H9 (cell line): ENCODE measurements at regions not wholly inside any gene's neighbourhood (a gene's known extent, or its start where the extent isn't known, plus 50 kb on each side); places are given as distances from the start of the nearest gene placed in this dataset.

Experiments
- DNase-seq: peaks from one replicate; pipeline ENCODE4 v3.0.0-alpha.2; 2017
- H2AFZ ChIP-seq: one replicate; pipeline ENCODE4 v1.6.1; 2013; ENCODE audit warnings: mild to moderate bottlenecking, low read length, control low read depth, moderate library complexity
- H2AK5ac ChIP-seq: 2 replicates; pipeline ENCODE4 v1.6.1; 2013; ENCODE audit warnings: low read length, control low read depth, mixed read lengths; ENCODE audit not compliant: insufficient read length
- H2BK120ac ChIP-seq: one replicate; pipeline ENCODE4 v1.6.1; 2013; ENCODE audit warnings: low read depth, mild to moderate bottlenecking, low read length, control low read depth, inconsistent platforms; ENCODE audit not compliant: poor library complexity, severe bottlenecking
- H2BK12ac ChIP-seq: 2 replicates; pipeline ENCODE4 v1.6.1; 2013; ENCODE audit warnings: low read length, control low read depth, mixed read lengths, low read depth; ENCODE audit not compliant: insufficient read length
- H2BK15ac ChIP-seq: 2 replicates; pipeline ENCODE4 v1.6.1; 2013; ENCODE audit warnings: low read depth, low read length, control low read depth
- H2BK20ac ChIP-seq: one replicate; pipeline ENCODE4 v1.6.1; 2013; ENCODE audit warnings: low read depth, mild to moderate bottlenecking, low read length, control low read depth, inconsistent platforms; ENCODE audit not compliant: poor library complexity, severe bottlenecking
- H2BK5ac ChIP-seq: 2 replicates; pipeline ENCODE4 v1.6.1; 2013; ENCODE audit warnings: low read length, control low read depth, mixed read lengths; ENCODE audit not compliant: insufficient read length
- H3K14ac ChIP-seq: 2 replicates; pipeline ENCODE4 v1.6.1; 2013; ENCODE audit warnings: low read length, control low read depth; ENCODE audit not compliant: insufficient read depth
- H3K18ac ChIP-seq: 2 replicates; pipeline ENCODE4 v1.6.1; 2013; ENCODE audit warnings: low read depth, mild to moderate bottlenecking, mixed read lengths, low read length, control low read depth; ENCODE audit not compliant: insufficient read length
- H3K23ac ChIP-seq: 2 replicates; pipeline ENCODE4 v1.6.1; 2013; ENCODE audit warnings: low read length, control low read depth, mixed read lengths, low read depth; ENCODE audit not compliant: insufficient read length
- H3K23me2 ChIP-seq: 2 replicates; pipeline ENCODE4 v1.6.1; 2013; ENCODE audit warnings: low read depth, mild to moderate bottlenecking, mixed read lengths, low read length, control low read depth; ENCODE audit not compliant: insufficient read length, poor library complexity, severe bottlenecking
- H3K27ac ChIP-seq: 2 replicates; pipeline ENCODE4 v1.5.1; 2013; ENCODE audit warnings: low read length, control low read depth, mixed read lengths, low read depth; ENCODE audit not compliant: insufficient read length
- H3K27me3 ChIP-seq: 2 replicates; pipeline ENCODE4 v1.6.1; 2013; ENCODE audit warnings: low read length, control low read depth, inconsistent platforms; ENCODE audit not compliant: insufficient read depth
- H3K4ac ChIP-seq: 2 replicates; pipeline ENCODE4 v1.6.1; 2013; ENCODE audit warnings: low read depth, mild to moderate bottlenecking, control low read depth, inconsistent platforms, low read length, moderate library complexity
- H3K4me1 ChIP-seq: 2 replicates; pipeline ENCODE4 v1.6.1; 2013; ENCODE audit warnings: low read length, control low read depth, inconsistent platforms; ENCODE audit not compliant: insufficient read depth
- H3K4me2 ChIP-seq: 2 replicates; pipeline ENCODE4 v1.6.1; 2013; ENCODE audit warnings: low read length, control low read depth, mixed read lengths; ENCODE audit not compliant: insufficient read length, insufficient read depth
- H3K56ac ChIP-seq: 2 replicates; pipeline ENCODE4 v1.6.1; 2013; ENCODE audit warnings: low read depth, mild to moderate bottlenecking, mixed read lengths, low read length, control low read depth; ENCODE audit not compliant: insufficient read length
- H3K79me1 ChIP-seq: 2 replicates; pipeline ENCODE4 v1.6.1; 2013; ENCODE audit warnings: low read depth, mild to moderate bottlenecking, moderate library complexity, low read length, control low read depth, inconsistent platforms; ENCODE audit not compliant: insufficient read depth, poor library complexity, severe bottlenecking
- H3K79me2 ChIP-seq: 2 replicates; pipeline ENCODE4 v1.6.1; 2013; ENCODE audit warnings: low read length, control low read depth, inconsistent platforms; ENCODE audit not compliant: insufficient read depth
- H3K9ac ChIP-seq: 2 replicates; pipeline ENCODE4 v1.6.1; 2013; ENCODE audit warnings: low read length, control low read depth, mixed read lengths; ENCODE audit not compliant: insufficient read length; ENCODE audit errors: extremely low read depth
- H3K9me3 ChIP-seq: one replicate; pipeline ENCODE4 v1.6.1; 2013; ENCODE audit warnings: low read depth, low read length, inconsistent platforms; ENCODE audit not compliant: control insufficient read depth
- H3T11ph ChIP-seq: one replicate; pipeline ENCODE4 v1.6.1; 2013; ENCODE audit warnings: mild to moderate bottlenecking, low read length, control low read depth, inconsistent platforms
- H4K20me1 ChIP-seq: one replicate; pipeline ENCODE4 v1.6.1; 2013; ENCODE audit not compliant: control insufficient read depth, insufficient read length, insufficient read depth
- H4K5ac ChIP-seq: 2 replicates; pipeline ENCODE4 v1.6.1; 2013; ENCODE audit warnings: low read depth, mild to moderate bottlenecking, mixed read lengths, low read length, control low read depth; ENCODE audit not compliant: insufficient read length
- H4K8ac ChIP-seq: replicated peaks from 2 replicates; pipeline ENCODE4 v1.6.1; 2013; ENCODE audit warnings: low read length, control low read depth, mixed read lengths, low read depth; ENCODE audit not compliant: insufficient read length
- H4K91ac ChIP-seq: 2 replicates; pipeline ENCODE4 v1.6.1; 2013; ENCODE audit warnings: low read depth, mild to moderate bottlenecking, moderate library complexity, mixed read lengths, low read length, control low read depth; ENCODE audit not compliant: insufficient read length
- H3K27ac Mint-ChIP-seq, 3 experiments: 2 replicates in 2 of 3; 3 replicates in 1 of 3; pipeline ENCODE4 v1.8.0; 2020 to 2021; ENCODE audit warnings: mixed read lengths in 3 of 3, mild to moderate bottlenecking in 1 of 3, moderate library complexity in 1 of 3
- H3K27me3 Mint-ChIP-seq: 2 replicates; pipeline ENCODE4 v1.8.0; 2021; ENCODE audit warnings: low read depth, mild to moderate bottlenecking, moderate library complexity, mixed read lengths
- H3K36me3 Mint-ChIP-seq, 3 experiments: 2 replicates in 2 of 3; 3 replicates in 1 of 3; pipeline ENCODE4 v1.8.0; 2020 to 2021; ENCODE audit warnings: low read depth in 3 of 3, mixed read lengths in 3 of 3; ENCODE audit not compliant: insufficient read depth in 1 of 3
- H3K4me1 Mint-ChIP-seq, 2 experiments: 2 replicates each; pipeline ENCODE4 v1.8.0; 2020; ENCODE audit warnings: mixed read lengths in 2 of 2
- H3K4me3 Mint-ChIP-seq, 2 experiments: 2 replicates in 1 of 2; 3 replicates in 1 of 2; pipeline ENCODE4 v1.8.0; 2020 to 2021; ENCODE audit warnings: mild to moderate bottlenecking in 2 of 2, mixed read lengths in 2 of 2, moderate library complexity in 1 of 2
- H3K9me3 Mint-ChIP-seq, 2 experiments: 2 replicates in 1 of 2; 3 replicates in 1 of 2; pipeline ENCODE4 v1.8.0; 2020; ENCODE audit warnings: mild to moderate bottlenecking in 2 of 2, mixed read lengths in 2 of 2, moderate library complexity in 1 of 2
- CTCF ChIP-seq: fragments of 200-600 bp; sonication (generic); conservative IDR thresholded peaks from 3 replicates; pipeline ENCODE4 v1.8.0; 2021; ENCODE audit warnings: antibody characterized with exemption, mild to moderate bottlenecking
- WGBS: extraction: QIAGEN DNeasy Blood & Tissue Kit; methylation state at CpG from one replicate; pipeline ENCODE4 v1.1.7; 2013; ENCODE audit warnings: missing lambda C conversion rate, low lambda C conversion rate, mixed read lengths; ENCODE audit not compliant: insufficient read length; ENCODE audit errors: extremely low coverage; 5-methylcytosine and 5-hydroxymethylcytosine counted together

DNA sequence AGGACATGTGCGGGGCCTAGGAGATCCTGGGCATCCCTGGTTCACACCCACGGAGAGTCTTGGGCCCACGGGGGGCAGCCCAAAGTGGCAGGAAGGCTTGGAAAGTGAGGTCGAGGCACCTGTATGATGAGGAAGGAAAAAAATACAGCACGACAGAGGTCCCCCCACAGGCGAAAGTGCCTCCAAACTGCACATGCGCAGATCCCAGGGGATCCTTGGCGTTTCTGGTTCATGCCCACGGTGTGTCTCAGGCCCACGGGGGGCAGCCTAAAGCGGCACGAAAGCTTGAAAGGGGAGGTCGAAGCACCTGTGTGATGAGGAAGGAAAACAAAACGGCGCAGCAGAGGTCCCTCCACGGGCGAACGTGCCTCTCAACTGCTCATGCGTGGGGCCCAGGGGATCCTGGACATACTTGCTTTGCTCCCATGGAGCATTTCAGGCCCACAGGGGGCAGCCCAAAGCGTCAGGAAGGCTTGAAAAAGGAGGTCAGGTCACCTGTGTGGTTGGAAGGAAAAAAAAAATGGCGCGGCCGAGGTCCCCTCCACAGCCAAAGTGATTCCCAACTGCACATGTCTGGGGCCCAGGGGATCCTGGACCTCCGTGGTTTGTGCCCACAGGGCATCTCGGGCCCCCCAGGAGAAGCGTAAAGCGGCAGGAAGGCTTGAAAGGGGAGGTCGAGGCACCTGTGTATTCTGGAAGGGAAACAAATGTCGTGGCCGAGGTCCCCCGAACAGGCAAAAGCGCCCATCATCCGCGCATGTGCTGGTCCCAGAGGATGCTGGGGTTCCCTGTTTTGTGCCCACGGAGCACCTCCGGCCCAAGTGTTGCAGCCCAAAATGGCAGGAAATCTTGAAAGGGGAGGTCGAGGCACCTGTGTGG, 582.6 kb downstream of the ALG10 start:
- no peak for TF ChIP-seq CTCF
- no CpG with 5 or more reads among the region's 37 CpGs for WGBS
- Histone ChIP-seq H3K18ac (no peak overlapping the region), H4K8ac (no peak overlapping the region), H2BK120ac (no peak overlapping the region), H4K91ac (no peak overlapping the region), H3K9me3 (peaks cover 80% of the 10 kb centered on the region), H2BK20ac (no peak overlapping the region), H3K23me2 (no peaks in the 10 kb centered on the region), H2AK5ac (no peak overlapping the region), H2BK12ac (no peak overlapping the region), H3K27me3 (no peaks in the 10 kb centered on the region), H3K4me1 (no peaks in the 10 kb centered on the region), H2BK5ac (no peak overlapping the region), H3T11ph (no peak overlapping the region), H3K14ac (no peak overlapping the region), H3K23ac (no peak overlapping the region), H3K4ac (no peak overlapping the region), H2BK15ac (no peak overlapping the region), H3K27ac (no peak overlapping the region), H3K56ac (no peak overlapping the region), H4K20me1 (no peaks in the 10 kb centered on the region), H2AFZ (no peak overlapping the region), H3K4me2 (no peak overlapping the region), H3K79me2 (no peaks in the 10 kb centered on the region), H4K5ac (no peak overlapping the region), H3K9ac (no peak overlapping the region), H3K79me1 (no peaks in the 10 kb centered on the region)
- no peaks in the 10 kb centered on the region for H3K4me1 Mint-ChIP-seq
- peak; percentile 21 for DNase-seq
- H3K4me3 Mint-ChIP-seq, result no peak overlapping the region
- H3K36me3 Mint-ChIP-seq, result peaks cover 7 to 31% (median 13%) of the 10 kb centered on the region in 3 experiments; a peak in 5 of 7 replicates
- H3K27ac Mint-ChIP-seq, result no peak overlapping the region
- H3K9me3 Mint-ChIP-seq, result peaks cover 92 to 93% of the 10 kb centered on the region in 2 experiments
- peaks cover 8% of the 10 kb centered on the region for H3K27me3 Mint-ChIP-seq
